ENCODE measurements at regions not wholly inside any gene's neighbourhood (a gene's known extent, or its start where the extent isn't known, plus 50 kb on each side); places are given as distances from the start of the nearest gene placed in this dataset.

- peaks cover 0 to 7% of the 10 kb centered on the region in 2 experiments; a peak in 1 of 4 replicates for H3K4me1 ChIP-seq (ENCODE audit: control insufficient read depth in 1 of 2, insufficient read depth in 2 of 2, low read depth in 1 of 2, low read length in 1 of 2)
- no peaks in the 10 kb centered on the region for H3K36me3 ChIP-seq (replicated peaks in 1 of 2; ENCODE audit: control insufficient read depth in 1 of 2, insufficient read depth in 2 of 2, low read length in 1 of 2)
- H3K9me2 ChIP-seq, result no peaks in the 10 kb centered on the region
- H3F3A ChIP-seq (replicated peaks; ENCODE audit: insufficient read depth), result no peaks in the 10 kb centered on the region
- H3K9me3 ChIP-seq, result no peaks in the 10 kb centered on the region
- no peak overlapping the region for H2AFZ ChIP-seq (ENCODE audit: low read depth)
- no peak overlapping the region for H3K4me2 ChIP-seq
- H3K79me2 ChIP-seq (ENCODE audit: insufficient read depth), result no peaks in the 10 kb centered on the region
- H3K4me3 ChIP-seq (ENCODE audit: low read depth in 2 of 2, low read length in 1 of 2), result no peak overlapping the region
- H4K20me1 ChIP-seq (ENCODE audit: insufficient read depth), result no peaks in the 10 kb centered on the region
- 33% methylated on average over 7 of the region's 7 CpGs for WGBS (ENCODE audit: low lambda C conversion rate)
- no peak for TF ChIP-seq GATA2 (CRISPR knock-in tag; IDR thresholded peaks at IDR 0.05)
- no peak for TF ChIP-seq GABPA (IDR thresholded peaks at IDR 0.05; ENCODE audit: low read depth)
- no peak for TF ChIP-seq CHD2 (IDR thresholded peaks at IDR 0.05; ENCODE audit: low read length, partially characterized antibody)
- no peak for TF ChIP-seq CTCF (IDR thresholded peaks at IDR 0.05)
- no peak for TF ChIP-seq EZH2phosphoT487 (IDR thresholded peaks at IDR 0.05; ENCODE audit: borderline replicate concordance, low read depth)
- TF ChIP-seq ZBTB33 (IDR thresholded peaks at IDR 0.05; ENCODE audit: borderline replicate concordance, low read depth), result no peak
- no peak for TF ChIP-seq FOXM1 (IDR thresholded peaks at IDR 0.05; ENCODE audit: low read depth)
- TF ChIP-seq TAF1 (IDR thresholded peaks at IDR 0.05; ENCODE audit: borderline replicate concordance, low read depth, low read length), result no peak
- DNase-seq, result no peak
- no peaks in the 10 kb centered on the region; the same call in 1 of the 2 replicates for H3K27me3 ChIP-seq (ENCODE audit: insufficient read depth)
- POLR2A ChIA-PET, result no interaction called here
- no peak overlapping the region for H3K9ac ChIP-seq
- CTCF ChIA-PET, result no interaction called here
- H3K27ac ChIP-seq (ENCODE audit: low read depth in 2 of 2, low read length in 1 of 2), result no peak overlapping the region
These were observed 87.6 kb upstream of the DISP3 start for GRCh38 chr1:11391327-11391726.

GRCh38 chr1:11391886-11392285, 87.1 kb upstream of the DISP3 start:
- no peak overlapping the region for H3K27ac ChIP-seq (ENCODE audit: low read depth in 2 of 2, low read length in 1 of 2)
- no peaks in the 10 kb centered on the region for H4K20me1 ChIP-seq (ENCODE audit: insufficient read depth)
- 74% methylated on average over 8 of the region's 8 CpGs for WGBS (ENCODE audit: low lambda C conversion rate)
- H3K4me3 ChIP-seq (ENCODE audit: low read depth in 2 of 2, low read length in 1 of 2), result no peak overlapping the region
- H3F3A ChIP-seq (replicated peaks; ENCODE audit: insufficient read depth), result no peaks in the 10 kb centered on the region
- peaks cover 0 to 7% of the 10 kb centered on the region in 2 experiments; a peak in 1 of 4 replicates for H3K4me1 ChIP-seq (ENCODE audit: control insufficient read depth in 1 of 2, insufficient read depth in 2 of 2, low read depth in 1 of 2, low read length in 1 of 2)
- no peak for TF ChIP-seq EP300 (IDR thresholded peaks at IDR 0.05; ENCODE audit: borderline replicate concordance in 1 of 2, low read depth in 1 of 2, low read length in 1 of 2)
- no peak for TF ChIP-seq GATA2 (CRISPR knock-in tag; IDR thresholded peaks at IDR 0.05)
- no peak for TF ChIP-seq FOSL2 (IDR thresholded peaks at IDR 0.05; ENCODE audit: borderline replicate concordance, low read depth)
- no peaks in the 10 kb centered on the region for H3K9me2 ChIP-seq
- H3K9me3 ChIP-seq, result no peaks in the 10 kb centered on the region
- CTCF ChIA-PET, result no interaction called here
- no peak overlapping the region for H3K4me2 ChIP-seq
- DNase-seq, result no peak
- H3K36me3 ChIP-seq (replicated peaks in 1 of 2; ENCODE audit: control insufficient read depth in 1 of 2, insufficient read depth in 2 of 2, low read length in 1 of 2), result no peaks in the 10 kb centered on the region
- H3K9ac ChIP-seq, result no peak overlapping the region
- POLR2A ChIA-PET, result interaction anchor here (0.6 kb wide), 1 partner anchor 21 kb away, joined by 3 read pairs; no protein-coding TSS in a partner anchor
- no peaks in the 10 kb centered on the region for H3K79me2 ChIP-seq (ENCODE audit: insufficient read depth)
- no peak overlapping the region for H2AFZ ChIP-seq (ENCODE audit: low read depth)
- no peaks in the 10 kb centered on the region; the same call in 1 of the 2 replicates for H3K27me3 ChIP-seq (ENCODE audit: insufficient read depth)
